ENCODE measurements at regions not wholly inside any gene's neighbourhood (a gene's known extent, or its start where the extent isn't known, plus 50 kb on each side); places are given as distances from the start of the nearest gene placed in this dataset.
"Not testable (repeated sequence)": the region's sequence is repeated elsewhere in the genome, so short reads cannot be mapped to it uniquely, and the experiment has no call there.

DNA sequence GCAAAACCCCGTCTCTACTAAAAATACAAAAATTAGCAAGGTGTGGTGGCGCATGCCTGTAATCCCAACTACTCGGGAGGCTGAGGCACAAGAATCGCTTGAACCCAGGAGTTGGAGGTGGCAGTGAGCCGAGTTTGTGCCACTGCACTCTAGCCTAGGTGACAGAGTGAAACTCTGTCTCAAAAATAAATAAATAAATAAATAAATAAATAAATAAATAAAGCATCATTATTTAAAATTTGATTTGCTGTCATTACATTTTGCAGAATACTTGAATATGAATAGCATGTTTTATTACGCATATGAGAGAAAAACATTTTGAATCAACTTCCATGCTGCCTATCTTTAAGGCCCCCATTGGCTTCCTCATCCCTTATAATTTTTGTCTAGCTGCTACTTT is 53.4 kb upstream of the MED14 start:
- not testable (repeated sequence) for H3K27me3 ChIP-seq (replicated peaks; ENCODE audit: insufficient read depth); H3K27ac ChIP-seq; H3K36me3 ChIP-seq; H3K4me1 ChIP-seq (ENCODE audit: control insufficient read depth in 1 of 2, low read depth in 2 of 2); H3K4me3 ChIP-seq; ATAC-seq (ENCODE audit: insufficient number of reproducible peaks, low FRiP score, low read depth); H3K9me3 ChIP-seq; DNase-seq (ENCODE audit: low spot score)

- Histone ChIP-seq H3K4me1 (ENCODE audit: control insufficient read depth in 1 of 2, low read depth in 2 of 2) (peaks cover 0 to 6% of the 10 kb centered on the region in 2 donors), H3K9me3 (no peaks in the 10 kb centered on the region)
- TF ChIP-seq CTCF (IDR thresholded peaks at IDR 0.05), result no peak
These were observed 57.1 kb upstream of the MED14 start for GRCh38 chrX:40792433-40792832.

GRCh38 chrX:40794829-40795130 is 59.4 kb upstream of the MED14 start:
- not testable (repeated sequence) for H3K4me1 ChIP-seq (ENCODE audit: control insufficient read depth in 1 of 2, low read depth in 2 of 2); ATAC-seq (ENCODE audit: insufficient number of reproducible peaks, low FRiP score, low read depth); DNase-seq (ENCODE audit: low spot score); H3K27me3 ChIP-seq (replicated peaks; ENCODE audit: insufficient read depth); H3K4me3 ChIP-seq; H3K36me3 ChIP-seq; H3K27ac ChIP-seq; H3K9me3 ChIP-seq

More at GRCh38 chrX:40792433-40792832, 57.1 kb upstream of the MED14 start:
- Histone ChIP-seq H3K27ac (no peak overlapping the region), H3K27me3 (replicated peaks; ENCODE audit: insufficient read depth) (no peaks in the 10 kb centered on the region), H3K36me3 (no peaks in the 10 kb centered on the region), H3K4me3 (no peak overlapping the region)
- ATAC-seq (ENCODE audit: insufficient number of reproducible peaks, low FRiP score, low read depth) (no peak), DNase-seq (ENCODE audit: low spot score) (no peak)

GRCh38 chrX:40799745-40800144 is 64.4 kb upstream of the MED14 start:
- H3K36me3 ChIP-seq; H3K27me3 ChIP-seq (replicated peaks; ENCODE audit: insufficient read depth); H3K27ac ChIP-seq; DNase-seq (ENCODE audit: low spot score); H3K4me3 ChIP-seq; H3K4me1 ChIP-seq (ENCODE audit: control insufficient read depth in 1 of 2, low read depth in 2 of 2); H3K9me3 ChIP-seq; ATAC-seq (ENCODE audit: insufficient number of reproducible peaks, low FRiP score, low read depth): not testable (repeated sequence)

- Histone ChIP-seq H3K4me1 (ENCODE audit: control insufficient read depth in 1 of 2, low read depth in 2 of 2) (no peaks in the 10 kb centered on the region), H3K27ac (no peak overlapping the region), H3K9me3 (no peaks in the 10 kb centered on the region), H3K36me3 (no peaks in the 10 kb centered on the region), H3K27me3 (replicated peaks; ENCODE audit: insufficient read depth) (no peaks in the 10 kb centered on the region), H3K4me3 (no peak overlapping the region)
- no peak for ATAC-seq (ENCODE audit: insufficient number of reproducible peaks, low FRiP score, low read depth)
- DNase-seq (ENCODE audit: low spot score), result no peak
- TF ChIP-seq CTCF (IDR thresholded peaks at IDR 0.05), result no peak
These were observed 70.1 kb upstream of the MED14 start for GRCh38 chrX:40805404-40805803.

DNA sequence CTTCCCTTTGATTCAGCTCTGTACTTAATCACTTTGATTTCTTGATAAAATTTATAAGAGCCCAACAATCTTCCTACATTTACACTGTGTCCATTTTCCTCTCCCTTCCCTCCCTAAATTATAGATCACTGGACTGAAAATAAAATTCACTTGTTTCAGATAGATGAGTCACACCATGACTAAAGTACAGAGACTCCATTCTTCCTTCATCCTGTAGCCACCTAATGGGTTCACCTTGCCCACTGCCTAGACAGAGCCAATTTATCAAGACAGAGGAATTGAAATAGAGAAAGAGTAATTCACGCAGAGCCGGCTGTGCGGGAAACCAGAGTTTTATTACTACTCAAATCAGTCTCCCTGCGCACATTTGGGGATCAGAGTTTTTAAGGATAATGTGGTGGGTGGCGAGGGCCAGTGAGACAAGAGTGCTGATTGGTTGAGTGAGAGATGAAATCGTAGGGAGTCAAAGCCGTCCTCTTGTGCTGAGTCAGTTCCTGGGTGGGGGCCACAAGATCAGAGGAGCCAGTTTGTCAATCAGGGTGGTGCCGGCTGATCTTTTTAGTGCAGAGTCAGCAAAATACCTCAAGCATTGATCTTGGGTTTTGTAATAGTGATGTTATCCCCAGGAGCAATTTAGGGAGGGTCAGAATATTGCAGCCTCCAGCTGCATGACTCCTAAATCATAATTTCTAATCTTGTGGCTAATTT is 71.3 kb upstream of the MED14 start:
- Histone ChIP-seq H3K4me1 (ENCODE audit: control insufficient read depth in 1 of 2, low read depth in 2 of 2) (no peaks in the 10 kb centered on the region), H3K36me3 (no peaks in the 10 kb centered on the region), H3K9me3 (no peaks in the 10 kb centered on the region), H3K4me3 (no peak overlapping the region), H3K27me3 (replicated peaks; ENCODE audit: insufficient read depth) (no peaks in the 10 kb centered on the region), H3K27ac (no peak overlapping the region)
- DNase-seq (ENCODE audit: low spot score) (no peak), ATAC-seq (ENCODE audit: insufficient number of reproducible peaks, low FRiP score, low read depth) (no peak)
- TF ChIP-seq CTCF (IDR thresholded peaks at IDR 0.05), result no peak

DNA sequence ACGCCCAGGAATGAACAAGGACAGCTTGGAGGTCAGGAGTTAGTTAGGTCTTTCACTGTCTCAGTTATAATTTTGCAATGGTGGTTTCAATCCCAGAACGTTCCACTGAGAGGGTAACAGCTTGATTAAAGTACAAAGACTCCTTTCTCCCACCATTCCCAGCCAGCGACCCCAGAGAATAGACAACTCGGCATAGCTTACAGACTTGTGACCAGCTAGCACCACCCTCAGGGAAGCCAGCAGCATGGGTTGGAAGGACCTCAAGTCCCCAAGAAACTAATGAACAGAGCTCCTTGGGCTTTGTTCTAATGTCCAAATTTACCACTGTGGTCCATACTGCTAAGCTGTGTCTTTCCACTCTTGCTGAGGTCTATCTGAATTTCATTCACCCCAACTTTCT is 72.0 kb upstream of the MED14 start:
- no peaks in the 10 kb centered on the region for H3K27me3 ChIP-seq (replicated peaks; ENCODE audit: insufficient read depth)
- no peak for ATAC-seq (ENCODE audit: insufficient number of reproducible peaks, low FRiP score, low read depth)
- H3K4me1 ChIP-seq (ENCODE audit: control insufficient read depth in 1 of 2, low read depth in 2 of 2), result no peaks in the 10 kb centered on the region
- H3K27ac ChIP-seq, result no peak overlapping the region
- no peaks in the 10 kb centered on the region for H3K9me3 ChIP-seq
- H3K36me3 ChIP-seq, result no peaks in the 10 kb centered on the region
- TF ChIP-seq CTCF (IDR thresholded peaks at IDR 0.05), result no peak
- no peak for DNase-seq (ENCODE audit: low spot score)
- H3K4me3 ChIP-seq, result no peak overlapping the region
